Lung (tissue), 11 donors: ENCODE measurements at regions not wholly inside any gene's neighbourhood (a gene's known extent, or its start where the extent isn't known, plus 50 kb on each side); places are given as distances from the start of the nearest gene placed in this dataset.
A peak's percentile ranks its signal among the peaks of the same experiment; 100 is the strongest.

Source experiments
- ATAC-seq: fragments of 200-7000 bp; cut with Tn5 transposase; one replicate; pipeline ENCODE4 v1.9.1; 2020; ENCODE audit warnings: moderate number of reproducible peaks; ENCODE audit not compliant: insufficient read depth, low FRiP score
- DNase-seq, 3 donors: peaks; one replicate each; pipeline ENCODE4 v3.0.0-alpha.2; 2013 to 2017
- H3K27ac ChIP-seq, 2 donors: one replicate each; pipeline ENCODE4 v1.5.1; 2013; ENCODE audit warnings: mild to moderate bottlenecking in 2 of 2, moderate library complexity in 2 of 2, control low read depth in 1 of 2, inconsistent platforms in 1 of 2, low read depth in 1 of 2, low read length in 1 of 2
- H3K27me3 ChIP-seq, 3 donors: one replicate each; pipeline ENCODE4 v1.5.1; 2013; ENCODE audit warnings: low read length in 2 of 3; ENCODE audit not compliant: control insufficient read depth in 3 of 3, insufficient read depth in 3 of 3
- H3K36me3 ChIP-seq, 4 donors: one replicate each; pipeline ENCODE4 v1.5.1; 2013; ENCODE audit warnings: low read length in 4 of 4, mild to moderate bottlenecking in 1 of 4, moderate library complexity in 1 of 4; ENCODE audit not compliant: control insufficient read depth in 4 of 4, insufficient read depth in 4 of 4
- H3K4me1 ChIP-seq, 5 donors: one replicate each; pipeline ENCODE4 v1.5.1; 2013; ENCODE audit warnings: low read length in 5 of 5, mild to moderate bottlenecking in 2 of 5, moderate library complexity in 1 of 5; ENCODE audit not compliant: control insufficient read depth in 5 of 5, insufficient read depth in 5 of 5
- H3K4me3 ChIP-seq: one replicate; pipeline ENCODE4 v1.5.1; 2013; ENCODE audit warnings: mild to moderate bottlenecking, control low read depth, moderate library complexity
- H3K9ac ChIP-seq, 2 donors: one replicate each; pipeline ENCODE4 v1.5.1; 2013; ENCODE audit warnings: low read length in 2 of 2, control low read depth in 1 of 2; ENCODE audit not compliant: insufficient read depth in 1 of 2
- H3K9me3 ChIP-seq, 4 donors: one replicate each; pipeline ENCODE4 v1.5.1; 2013; ENCODE audit warnings: low read length in 3 of 4, mild to moderate bottlenecking in 1 of 4, moderate library complexity in 1 of 4; ENCODE audit not compliant: control insufficient read depth in 4 of 4, insufficient read depth in 3 of 4
- CTCF ChIP-seq: IDR thresholded peaks from 2 replicates; pipeline ENCODE4 v1.5.1; 2012; ENCODE audit warnings: mild to moderate bottlenecking; ENCODE audit errors: control extremely low read depth, extremely low read depth
- WGBS, 2 donors: extraction: QIAGEN DNeasy Blood & Tissue Kit; methylation state at CpG; one replicate each; pipeline ENCODE4 v1.1.7; 2013; 5-methylcytosine and 5-hydroxymethylcytosine counted together
- donor health status: control.
- donor health status: control.
- donor health status: Bipolar disorder and iron deficiency.
- donor health status: healthy.
- donor health status: DM: yes; HTN: yes; CAD: no.

GRCh38 chr6:113694278-113695077, 162.7 kb upstream of the MARCKS start:
- Histone ChIP-seq H3K27me3 (no peaks in the 10 kb centered on the region), H3K36me3 (no peaks in the 10 kb centered on the region), H3K9me3 (no peaks in the 10 kb centered on the region), H3K27ac (no peak overlapping the region), H3K4me1 (peaks cover 0 to 6% (median 0%) of the 10 kb centered on the region in 5 donors), H3K9ac (no peak overlapping the region), H3K4me3 (no peak overlapping the region)
- ATAC-seq (no peak), DNase-seq (no peak)
- no peak for TF ChIP-seq CTCF
- 69 to 95% methylated on average over 2 of the region's 2 CpGs for WGBS, 2 donors

- 27 to 69% methylated on average over 3 of the region's 3 CpGs for WGBS, 2 donors
- no peak for TF ChIP-seq CTCF
Measured at GRCh38 chr6:113695516-113695915, 161.6 kb upstream of the MARCKS start.

GRCh38 chr6:113696960-113697359, 160.2 kb upstream of the MARCKS start:
- H3K27ac ChIP-seq: no peak overlapping the region
- H3K9ac ChIP-seq: no peak overlapping the region

More at GRCh38 chr6:113695516-113695915, 161.6 kb upstream of the MARCKS start:
- no peak overlapping the region for H3K27ac ChIP-seq
- H3K9ac ChIP-seq: no peak overlapping the region
- peaks cover 0 to 6% (median 0%) of the 10 kb centered on the region in 5 donors for H3K4me1 ChIP-seq
- H3K4me3 ChIP-seq: no peak overlapping the region
- H3K36me3 ChIP-seq: no peaks in the 10 kb centered on the region
- ATAC-seq: no peak
- H3K27me3 ChIP-seq: no peaks in the 10 kb centered on the region
- peak in 2 of 3 donors; percentile 81 to 88 for DNase-seq
- no peaks in the 10 kb centered on the region for H3K9me3 ChIP-seq

More at GRCh38 chr6:113696960-113697359, 160.2 kb upstream of the MARCKS start:
- Histone ChIP-seq H3K36me3 (no peaks in the 10 kb centered on the region), H3K4me3 (no peak overlapping the region), H3K4me1 (peaks cover 0 to 6% (median 0%) of the 10 kb centered on the region in 5 donors), H3K9me3 (no peaks in the 10 kb centered on the region), H3K27me3 (no peaks in the 10 kb centered on the region)
- no peak for DNase-seq
- no peak for TF ChIP-seq CTCF
- ATAC-seq: no peak
